IPS-20b (cell line): ENCODE measurements at regions not wholly inside any gene's neighbourhood (a gene's known extent, or its start where the extent isn't known, plus 50 kb on each side); places are given as distances from the start of the nearest gene placed in this dataset.
A peak's percentile ranks its signal among the peaks of the same experiment; 100 is the strongest.
"Not testable (repeated sequence)": the region's sequence is repeated elsewhere in the genome, so short reads cannot be mapped to it uniquely, and the experiment has no call there.

Experiments used
- H3K27ac ChIP-seq: one replicate; pipeline ENCODE4 v1.5.1; 2013; ENCODE audit warnings: low read length
- H3K27me3 ChIP-seq: 2 replicates; pipeline ENCODE4 v1.6.1; 2013; ENCODE audit warnings: mild to moderate bottlenecking, low read length, inconsistent platforms; ENCODE audit not compliant: insufficient read depth
- H3K36me3 ChIP-seq: 2 replicates; pipeline ENCODE4 v1.6.1; 2013; ENCODE audit warnings: low read depth, mild to moderate bottlenecking, inconsistent platforms, low read length, moderate library complexity; ENCODE audit not compliant: insufficient read depth
- H3K4me1 ChIP-seq: 2 replicates; pipeline ENCODE4 v1.6.1; 2013; ENCODE audit warnings: mild to moderate bottlenecking, control low read depth, inconsistent platforms, low read length, moderate library complexity; ENCODE audit not compliant: insufficient read depth
- H3K4me3 ChIP-seq: 2 replicates; pipeline ENCODE4 v1.5.1; 2013; ENCODE audit warnings: mild to moderate bottlenecking, low read length, inconsistent platforms
- H3K9ac ChIP-seq: 2 replicates; pipeline ENCODE4 v1.6.1; 2013; ENCODE audit warnings: low read depth, mild to moderate bottlenecking, inconsistent platforms, low read length, moderate library complexity
- H3K9me3 ChIP-seq: 2 replicates; pipeline ENCODE4 v1.6.1; 2013; ENCODE audit warnings: mild to moderate bottlenecking, low read depth, low read length, inconsistent platforms; ENCODE audit not compliant: insufficient read depth

GRCh38 chr2:88396209-88396608 is 56.3 kb downstream of the FOXI3 start:
- Histone ChIP-seq H3K4me3 (no peak overlapping the region), H3K9ac (no peak overlapping the region), H3K4me1 (no peaks in the 10 kb centered on the region), H3K36me3 (no peaks in the 10 kb centered on the region), H3K27ac (no peak overlapping the region), H3K27me3 (no peaks in the 10 kb centered on the region), H3K9me3 (no peaks in the 10 kb centered on the region)

GRCh38 chr2:88377641-88377991 is 74.9 kb downstream of the FOXI3 start:
- Histone ChIP-seq H3K4me3 (no peak overlapping the region), H3K36me3 (no peaks in the 10 kb centered on the region), H3K27ac (no peak overlapping the region), H3K9ac (no peak overlapping the region), H3K4me1 (no peaks in the 10 kb centered on the region), H3K9me3 (no peaks in the 10 kb centered on the region), H3K27me3 (no peaks in the 10 kb centered on the region)

DNA sequence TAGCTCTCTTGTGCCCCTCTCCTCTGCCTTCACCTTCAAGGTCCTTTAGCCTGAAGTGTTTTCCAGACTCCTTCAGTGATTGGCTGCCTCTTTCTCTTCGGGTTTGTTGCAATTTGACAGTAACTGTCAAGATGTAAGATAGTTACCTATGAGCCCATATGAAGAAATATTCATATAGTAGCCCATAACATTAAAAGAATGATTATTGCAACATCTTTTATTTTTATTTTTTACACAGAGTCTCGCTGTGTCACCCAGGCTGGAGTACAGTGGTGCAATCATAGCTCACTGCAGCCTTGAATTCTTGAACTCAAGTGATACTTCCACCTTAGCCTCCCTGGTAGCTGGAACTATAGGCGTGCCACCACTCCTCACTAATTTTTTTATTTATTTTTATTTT is 80.5 kb downstream of the FOXI3 start:
- Histone ChIP-seq H3K36me3 (no peaks in the 10 kb centered on the region), H3K9ac (no peak overlapping the region), H3K9me3 (no peaks in the 10 kb centered on the region), H3K27me3 (no peaks in the 10 kb centered on the region), H3K4me3 (no peak overlapping the region), H3K4me1 (no peaks in the 10 kb centered on the region), H3K27ac (no peak overlapping the region)

DNA sequence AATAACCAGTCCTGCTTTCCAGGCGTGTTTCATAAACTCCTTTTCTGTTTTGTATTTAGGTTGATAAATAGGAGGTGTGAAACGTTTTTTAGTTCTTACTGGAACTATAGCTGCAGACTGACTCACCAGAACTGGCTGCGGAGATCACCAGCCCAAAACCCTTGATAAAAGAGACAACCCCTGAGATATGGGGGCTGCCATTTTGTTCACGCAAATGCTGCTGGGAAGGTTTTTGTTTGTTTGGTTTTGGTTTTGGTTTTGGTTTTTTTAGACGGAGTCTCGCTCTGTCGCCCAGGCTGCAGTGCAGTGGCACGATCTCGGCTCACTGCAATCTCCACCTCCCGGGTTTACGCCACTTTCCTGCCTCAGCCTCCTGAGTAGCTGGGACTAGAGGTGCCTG is 87.1 kb downstream of the FOXI3 start:
- not testable (repeated sequence) for H3K27ac ChIP-seq, H3K4me1 ChIP-seq, H3K36me3 ChIP-seq, H3K27me3 ChIP-seq, H3K9ac ChIP-seq, H3K9me3 ChIP-seq, H3K4me3 ChIP-seq

GRCh38 chr2:88355486-88355885 is 97.0 kb downstream of the FOXI3 start:
- H3K9ac ChIP-seq: no peak overlapping the region
- no peak overlapping the region for H3K4me3 ChIP-seq
- no peak overlapping the region for H3K27ac ChIP-seq
- H3K27me3 ChIP-seq: peaks cover under 1% of the 10 kb centered on the region; the same call in 1 of the 2 replicates
- peaks cover 12% of the 10 kb centered on the region; the same call in 1 of the 2 replicates for H3K4me1 ChIP-seq
- no peaks in the 10 kb centered on the region for H3K9me3 ChIP-seq
- H3K36me3 ChIP-seq: no peaks in the 10 kb centered on the region

DNA sequence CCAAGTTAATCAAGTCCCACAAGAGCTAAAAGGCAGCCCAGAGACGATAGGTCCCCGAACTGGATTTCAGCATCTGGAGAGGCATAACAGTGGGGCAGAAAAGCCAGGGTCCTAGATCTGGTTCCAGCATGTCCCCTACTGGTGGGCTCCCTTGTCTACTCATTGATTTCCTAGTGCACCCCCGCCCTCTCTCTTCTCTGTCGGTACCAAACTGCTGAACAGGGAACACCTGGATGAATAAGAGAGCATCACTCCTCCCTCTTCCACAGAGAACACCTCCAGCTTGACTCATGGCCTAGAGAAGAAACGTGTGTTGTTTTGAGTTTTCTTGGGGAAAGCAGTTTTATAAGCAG is 101.3 kb downstream of the FOXI3 start:
- Histone ChIP-seq H3K9ac (no peak overlapping the region; the same call in 1 of the 2 replicates), H3K36me3 (no peaks in the 10 kb centered on the region), H3K27ac (no peak overlapping the region), H3K27me3 (peaks cover 38% of the 10 kb centered on the region), H3K4me3 (peak overlapping the region; percentile 60; the same call in 1 of the 2 replicates), H3K9me3 (no peaks in the 10 kb centered on the region), H3K4me1 (peaks cover 19% of the 10 kb centered on the region; the same call in 1 of the 2 replicates)

DNA sequence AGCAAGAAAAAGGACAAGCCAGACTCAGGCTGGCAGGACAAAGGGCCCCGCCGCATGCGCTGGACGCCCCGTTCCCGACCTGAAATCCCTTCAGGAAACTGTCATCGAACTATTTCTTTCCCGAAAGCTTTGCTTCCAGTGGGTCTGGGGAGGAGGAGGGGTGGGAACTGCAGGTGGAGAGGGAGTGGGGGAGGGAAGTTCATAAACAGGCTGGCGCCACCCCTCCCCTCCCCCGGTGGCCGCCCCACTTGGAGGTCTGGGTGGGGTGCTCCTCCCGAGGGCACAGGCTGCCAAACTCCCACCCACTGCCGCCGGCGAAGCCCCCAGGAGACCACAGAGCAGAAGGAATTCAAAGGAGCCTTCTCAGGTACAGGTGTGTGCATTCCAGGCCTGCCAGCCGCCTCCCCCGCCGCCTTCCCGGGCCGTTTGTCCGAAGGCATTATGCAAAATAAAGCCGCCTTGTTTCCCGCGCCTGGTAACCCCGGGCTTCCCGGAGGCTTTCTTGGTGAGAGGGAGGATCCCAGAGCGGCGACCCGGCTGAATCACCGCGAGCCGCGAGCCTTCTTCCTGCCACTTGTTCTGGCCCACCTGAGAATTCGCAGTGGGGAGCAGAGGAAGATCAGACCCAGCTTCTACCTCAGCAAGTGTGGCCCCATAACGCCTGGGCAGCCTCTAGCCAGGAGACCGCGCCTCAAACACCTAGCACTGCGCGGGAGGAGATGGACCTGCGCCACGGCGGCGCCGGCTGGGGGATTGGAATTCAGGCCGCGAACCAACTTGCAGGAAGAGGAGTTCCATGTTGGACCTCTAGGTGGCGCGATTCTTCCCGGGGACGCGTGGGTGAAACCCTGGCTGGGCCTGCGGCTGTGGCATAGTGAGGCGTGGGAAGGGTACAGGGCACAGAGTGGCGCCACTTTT is 101.9 kb downstream of the FOXI3 start:
- Histone ChIP-seq H3K9ac (peak overlapping the region; percentile 78), H3K9me3 (no peaks in the 10 kb centered on the region), H3K36me3 (no peaks in the 10 kb centered on the region), H3K4me3 (peak overlapping the region; percentile 60), H3K27me3 (peaks cover 40% of the 10 kb centered on the region), H3K27ac (peak overlapping the region; percentile 76), H3K4me1 (peaks cover 17% of the 10 kb centered on the region; the same call in 1 of the 2 replicates)

DNA sequence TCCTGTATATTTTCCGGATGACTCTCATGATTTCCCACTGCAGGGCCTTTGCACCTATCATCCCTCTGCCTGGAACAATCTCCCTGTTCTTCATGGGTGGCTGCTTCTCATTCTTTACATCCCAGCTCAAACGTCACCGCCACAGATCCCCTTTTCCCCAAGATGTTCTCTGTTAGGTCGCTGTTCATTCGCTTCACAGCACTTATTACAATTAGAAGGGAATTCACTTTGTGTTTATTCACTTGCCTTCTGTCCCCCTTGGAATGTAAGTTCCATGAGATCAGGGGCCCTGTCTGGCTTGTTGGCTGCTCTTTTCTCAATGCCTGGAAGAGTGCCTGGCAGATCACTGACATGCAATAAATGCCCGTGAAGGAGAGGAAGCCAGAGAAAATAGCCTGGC is 106.7 kb downstream of the FOXI3 start:
- no peaks in the 10 kb centered on the region for H3K36me3 ChIP-seq
- no peaks in the 10 kb centered on the region for H3K9me3 ChIP-seq
- H3K27ac ChIP-seq: no peak overlapping the region
- H3K4me1 ChIP-seq: peaks cover 7% of the 10 kb centered on the region; the same call in 1 of the 2 replicates
- H3K4me3 ChIP-seq: no peak overlapping the region
- peaks cover 40% of the 10 kb centered on the region for H3K27me3 ChIP-seq
- no peak overlapping the region for H3K9ac ChIP-seq

DNA sequence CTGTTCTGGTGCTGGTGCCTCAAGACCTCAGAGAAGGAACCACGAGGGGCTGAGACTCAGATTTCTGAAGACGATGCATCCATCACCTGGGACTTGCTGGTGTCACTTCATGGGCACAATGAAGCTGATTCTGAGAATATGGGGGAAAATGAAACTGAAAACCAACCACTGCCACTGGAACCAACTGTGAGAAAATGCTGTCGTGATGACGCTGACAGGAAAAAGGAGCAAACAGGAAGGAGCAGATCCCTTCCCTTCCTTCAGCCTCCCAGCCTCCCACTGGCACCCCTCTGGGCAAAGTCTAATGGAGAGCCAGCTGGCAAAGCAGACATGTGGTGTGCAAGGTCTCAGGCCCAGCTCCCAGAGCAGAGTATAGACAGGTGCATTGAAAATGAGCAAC is 109.7 kb downstream of the FOXI3 start:
- Histone ChIP-seq H3K36me3 (no peaks in the 10 kb centered on the region), H3K4me1 (no peaks in the 10 kb centered on the region), H3K27ac (no peak overlapping the region), H3K9me3 (no peaks in the 10 kb centered on the region), H3K27me3 (peaks cover 15% of the 10 kb centered on the region), H3K9ac (no peak overlapping the region), H3K4me3 (no peak overlapping the region)

DNA sequence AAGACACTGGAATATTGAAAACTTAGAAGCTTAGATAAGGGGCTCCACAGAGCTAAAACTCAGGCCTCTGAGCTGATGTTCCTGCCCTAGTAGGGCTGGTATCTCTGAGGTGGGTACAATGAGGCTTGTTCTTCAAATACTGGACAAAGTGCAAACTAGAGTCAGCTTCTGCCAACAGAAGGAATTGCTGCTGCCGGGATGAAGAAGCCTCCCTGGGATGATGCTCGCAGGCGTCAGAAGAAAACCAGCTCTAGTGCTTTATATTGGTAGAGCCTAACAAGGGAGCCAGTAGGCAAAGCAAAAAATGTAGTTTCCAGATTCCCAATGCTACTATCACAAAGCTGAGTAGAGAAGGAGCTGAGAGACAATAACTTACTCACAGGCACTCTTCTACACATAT is 118.1 kb downstream of the FOXI3 start:
- no peak overlapping the region for H3K4me3 ChIP-seq
- no peaks in the 10 kb centered on the region for H3K36me3 ChIP-seq
- no peak overlapping the region for H3K27ac ChIP-seq
- no peaks in the 10 kb centered on the region for H3K9me3 ChIP-seq
- no peak overlapping the region for H3K9ac ChIP-seq
- H3K4me1 ChIP-seq: peaks cover 12% of the 10 kb centered on the region; the same call in 1 of the 2 replicates
- H3K27me3 ChIP-seq: peaks cover 28% of the 10 kb centered on the region; the same call in 1 of the 2 replicates

- Histone ChIP-seq H3K36me3 (no peaks in the 10 kb centered on the region), H3K4me1 (peaks cover 14% of the 10 kb centered on the region; the same call in 1 of the 2 replicates), H3K27ac (no peak overlapping the region), H3K27me3 (peaks cover 28% of the 10 kb centered on the region; the same call in 1 of the 2 replicates), H3K9ac (no peak overlapping the region), H3K9me3 (no peaks in the 10 kb centered on the region), H3K4me3 (no peak overlapping the region)
Measured at GRCh38 chr2:88331239-88331638, 121.3 kb downstream of the FOXI3 start.
